Fibroblast of peridontal ligament (primary cell): ENCODE measurements at regions not wholly inside any gene's neighbourhood (a gene's known extent, or its start where the extent isn't known, plus 50 kb on each side); places are given as distances from the start of the nearest gene placed in this dataset.

Experiments
- DNase-seq: peaks from one replicate; pipeline ENCODE4 v3.0.0-alpha.2; 2010; ENCODE audit errors: extremely low read depth

- DNase-seq: peak; percentile 30
These were observed 92.3 kb upstream of the UPP2 start for GRCh38 chr2:158009399-158009798.

- DNase-seq: no peak
These were observed 94.5 kb upstream of the UPP2 start for GRCh38 chr2:158006961-158007719.

- DNase-seq: no peak
These were observed 97.4 kb upstream of the UPP2 start for GRCh38 chr2:158004126-158004764.

GRCh38 chr2:158002079-158002478, 99.6 kb upstream of the UPP2 start:
- DNase-seq: no peak

- no peak for DNase-seq
These were observed 104.9 kb upstream of the UPP2 start for GRCh38 chr2:157996799-157997198.

- DNase-seq: no peak
These were observed 106.6 kb upstream of the UPP2 start for GRCh38 chr2:157995117-157995516.

- no peak for DNase-seq
These were observed 109.7 kb upstream of the UPP2 start for GRCh38 chr2:157991932-157992331.

- no peak for DNase-seq
These were observed 111.5 kb upstream of the UPP2 start for GRCh38 chr2:157990173-157990572.

- no peak for DNase-seq
These were observed 112.4 kb upstream of the UPP2 start for GRCh38 chr2:157989227-157989626.

GRCh38 chr2:157986761-157987160, 110.6 kb upstream of the ACVR1 start:
- DNase-seq: no peak

- no peak for DNase-seq
These were observed 108.7 kb upstream of the ACVR1 start for GRCh38 chr2:157984866-157985265.

- no peak for DNase-seq
These were observed 103.9 kb upstream of the ACVR1 start for GRCh38 chr2:157980020-157980419.

GRCh38 chr2:157971702-157972101, 95.6 kb upstream of the ACVR1 start:
- no peak for DNase-seq

GRCh38 chr2:157967856-157968255, 91.7 kb upstream of the ACVR1 start:
- no peak for DNase-seq

GRCh38 chr2:157959249-157959648, 83.1 kb upstream of the ACVR1 start:
- no peak for DNase-seq

GRCh38 chr2:157957596-157957995, 81.5 kb upstream of the ACVR1 start:
- no peak for DNase-seq

- DNase-seq: no peak
These were observed 76.4 kb upstream of the ACVR1 start for GRCh38 chr2:157952558-157952957.

- DNase-seq: no peak
These were observed 72.7 kb upstream of the ACVR1 start for GRCh38 chr2:157948856-157949255.

GRCh38 chr2:157946919-157947557, 70.9 kb upstream of the ACVR1 start:
- DNase-seq: no peak

GRCh38 chr2:157940024-157940423, 63.9 kb upstream of the ACVR1 start:
- DNase-seq: no peak

- DNase-seq: no peak
These were observed 62.4 kb upstream of the ACVR1 start for GRCh38 chr2:157938556-157938955.

GRCh38 chr2:157936406-157936805, 60.3 kb upstream of the ACVR1 start:
- DNase-seq: no peak

- DNase-seq: no peak
These were observed 59.3 kb upstream of the ACVR1 start for GRCh38 chr2:157935378-157935906.
